Gastroesophageal sphincter (tissue), 4 donors: ENCODE measurements at regions not wholly inside any gene's neighbourhood (a gene's known extent, or its start where the extent isn't known, plus 50 kb on each side); places are given as distances from the start of the nearest gene placed in this dataset.

Experiments
- ATAC-seq: fragments of 150-250 bp; one replicate; pipeline ENCODE4 v1.9.1; 2016; ENCODE audit warnings: mild to moderate bottlenecking, moderate library complexity
- H3K27ac ChIP-seq, 4 donors: fragments of 200-600 bp; sonication (generic) in 3 of 4; 1 replicate in 3 of 4; 2 replicates in 1 of 4; pipeline ENCODE4 v1.5.1; 2016 to 2019
- H3K27me3 ChIP-seq: fragments of 200-600 bp; sonication (generic); one replicate; pipeline ENCODE4 v1.5.1; 2019
- H3K36me3 ChIP-seq, 2 donors: fragments of 200-600 bp; sonication (generic); one replicate each; pipeline ENCODE4 v1.5.1; 2019; ENCODE audit warnings: control low read depth in 1 of 2
- H3K4me1 ChIP-seq, 3 donors: fragments of 200-600 bp; sonication (generic); 1 replicate in 2 of 3; 2 replicates in 1 of 3; pipeline ENCODE4 v1.5.1; 2016 to 2019; ENCODE audit warnings: control low read depth in 2 of 3
- H3K4me3 ChIP-seq, 2 donors: fragments of 200-600 bp; sonication (generic); one replicate each; pipeline ENCODE4 v1.5.1; 2019; ENCODE audit warnings: mild to moderate bottlenecking in 1 of 2, moderate library complexity in 1 of 2
- H3K9me3 ChIP-seq, 3 donors: fragments of 200-600 bp; sonication (generic); one replicate each; pipeline ENCODE4 v1.5.1; 2017 to 2019; ENCODE audit warnings: control low read depth in 2 of 3
- EP300 ChIP-seq: sonication (generic); formaldehyde crosslinking; IDR thresholded peaks from one replicate; pipeline ENCODE4 v1.6.1; 2017; ENCODE audit warnings: antibody characterized with exemption, mild to moderate bottlenecking
- POLR2A ChIP-seq, 2 donors: fragments of 450-650 bp; IDR thresholded peaks; one replicate each; pipeline ENCODE4 v1.6.1; 2017; ENCODE audit warnings: antibody characterized with exemption in 2 of 2, mild to moderate bottlenecking in 2 of 2, moderate library complexity in 1 of 2
- POLR2AphosphoS5 ChIP-seq: sonication (generic); formaldehyde crosslinking; IDR thresholded peaks from one replicate; pipeline ENCODE4 v1.6.1; 2017; ENCODE audit warnings: antibody characterized with exemption
- WGBS, 2 donors: methylation state at CpG; one replicate each; pipeline ENCODE4 v1.1.5; 2018; ENCODE audit warnings: low coverage in 1 of 2; 5-methylcytosine and 5-hydroxymethylcytosine counted together
- TF ChIP-seq, protein P1 (sequence below), 4 experiments: fragments of 200-600 bp in 2 of 4; fragments of 450-650 bp in 2 of 4; sonication (generic) in 1 of 4; IDR thresholded peaks; one replicate each; pipeline ENCODE4 v1.5.1; 2017 to 2019; ENCODE audit warnings: antibody characterized with exemption in 4 of 4, mild to moderate bottlenecking in 2 of 4, moderate library complexity in 2 of 4

DNA sequence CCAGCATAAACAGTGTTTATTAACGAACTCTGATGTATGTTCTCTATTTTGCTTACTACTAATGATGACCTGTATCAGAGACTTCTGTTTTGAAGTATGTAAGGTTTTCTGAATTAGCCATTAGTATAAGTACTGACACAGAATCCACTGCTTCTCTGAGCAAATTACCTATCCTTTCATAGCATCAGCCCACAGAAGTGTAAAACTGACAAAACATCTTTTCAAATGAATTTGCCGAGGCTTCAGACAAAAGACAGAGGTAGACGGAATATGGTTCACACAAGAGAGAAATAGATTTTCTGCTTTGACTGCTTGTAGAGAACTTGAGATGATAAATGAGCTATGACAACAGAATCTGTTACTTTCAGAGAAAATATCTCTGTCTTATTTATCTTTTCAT is 1051.6 kb downstream of the AMY1C start:
- H3K27ac ChIP-seq = no peak overlapping the region
- no peaks in the 10 kb centered on the region for H3K9me3 ChIP-seq
- no peaks in the 10 kb centered on the region for H3K4me1 ChIP-seq
- WGBS, 2 donors = 83 to 90% methylated on average over 3 of the region's 3 CpGs
- H3K27me3 ChIP-seq = no peaks in the 10 kb centered on the region
- TF ChIP-seq POLR2A (IDR thresholded peaks at IDR 0.05) = no peak
- TF ChIP-seq POLR2AphosphoS5 = no peak
- no peak for TF ChIP-seq EP300
- TF ChIP-seq, protein P1, sequence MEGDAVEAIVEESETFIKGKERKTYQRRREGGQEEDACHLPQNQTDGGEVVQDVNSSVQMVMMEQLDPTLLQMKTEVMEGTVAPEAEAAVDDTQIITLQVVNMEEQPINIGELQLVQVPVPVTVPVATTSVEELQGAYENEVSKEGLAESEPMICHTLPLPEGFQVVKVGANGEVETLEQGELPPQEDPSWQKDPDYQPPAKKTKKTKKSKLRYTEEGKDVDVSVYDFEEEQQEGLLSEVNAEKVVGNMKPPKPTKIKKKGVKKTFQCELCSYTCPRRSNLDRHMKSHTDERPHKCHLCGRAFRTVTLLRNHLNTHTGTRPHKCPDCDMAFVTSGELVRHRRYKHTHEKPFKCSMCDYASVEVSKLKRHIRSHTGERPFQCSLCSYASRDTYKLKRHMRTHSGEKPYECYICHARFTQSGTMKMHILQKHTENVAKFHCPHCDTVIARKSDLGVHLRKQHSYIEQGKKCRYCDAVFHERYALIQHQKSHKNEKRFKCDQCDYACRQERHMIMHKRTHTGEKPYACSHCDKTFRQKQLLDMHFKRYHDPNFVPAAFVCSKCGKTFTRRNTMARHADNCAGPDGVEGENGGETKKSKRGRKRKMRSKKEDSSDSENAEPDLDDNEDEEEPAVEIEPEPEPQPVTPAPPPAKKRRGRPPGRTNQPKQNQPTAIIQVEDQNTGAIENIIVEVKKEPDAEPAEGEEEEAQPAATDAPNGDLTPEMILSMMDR (IDR thresholded peaks at IDR 0.05) = no peak
- ATAC-seq = no peak
- H3K4me3 ChIP-seq = no peak overlapping the region
- no peaks in the 10 kb centered on the region for H3K36me3 ChIP-seq

DNA sequence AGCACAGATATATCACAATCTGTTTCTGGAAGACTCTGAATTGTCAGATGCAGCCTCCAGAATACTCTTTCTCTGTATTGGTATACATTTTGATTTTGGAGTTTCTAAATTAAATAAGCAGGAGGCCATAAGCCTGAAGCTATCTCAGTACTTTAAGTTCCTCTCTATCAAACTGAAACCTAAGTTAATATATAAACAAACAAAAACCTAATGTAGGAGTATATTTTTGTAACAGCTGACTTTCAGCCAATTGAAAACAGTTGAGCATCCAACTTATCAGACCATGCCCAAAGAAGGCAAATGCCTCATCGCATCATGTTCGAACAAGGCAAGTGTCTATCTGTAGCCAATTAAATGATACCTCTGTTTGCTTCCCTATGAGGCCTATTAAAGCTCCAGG is 1054.4 kb downstream of the AMY1C start:
- no peaks in the 10 kb centered on the region for H3K9me3 ChIP-seq
- H3K27ac ChIP-seq = no peak overlapping the region
- H3K4me3 ChIP-seq = no peak overlapping the region
- no peaks in the 10 kb centered on the region for H3K36me3 ChIP-seq
- 82 to 100% methylated on average over 1 to 2 of the region's 2 CpGs for WGBS, 2 donors
- H3K4me1 ChIP-seq = no peaks in the 10 kb centered on the region
- TF ChIP-seq POLR2AphosphoS5 (no peak), EP300 (no peak), POLR2A (IDR thresholded peaks at IDR 0.05) (no peak)
- TF ChIP-seq, protein P1 (IDR thresholded peaks at IDR 0.05) = no peak
- no peak for ATAC-seq
- no peaks in the 10 kb centered on the region for H3K27me3 ChIP-seq

DNA sequence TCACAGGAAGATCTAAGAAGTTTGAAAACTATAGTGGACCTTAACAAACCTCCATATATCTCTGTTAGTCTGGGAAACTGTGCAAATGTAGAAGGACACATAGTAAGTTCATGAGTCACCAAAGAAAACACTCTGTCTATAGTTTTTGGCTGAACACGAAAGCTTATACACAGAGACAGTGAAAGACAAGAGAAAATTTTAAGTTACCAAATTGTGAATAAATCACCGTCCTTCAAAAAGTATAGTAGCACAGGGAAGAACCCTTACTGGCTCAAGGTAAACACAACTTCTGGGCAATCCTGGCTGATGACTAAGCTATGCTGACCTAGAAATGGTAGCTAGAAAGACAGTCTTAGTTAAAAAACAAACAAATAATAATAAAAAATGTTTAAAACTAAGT is 1057.9 kb downstream of the AMY1C start:
- Histone ChIP-seq H3K4me1 (no peaks in the 10 kb centered on the region), H3K36me3 (no peaks in the 10 kb centered on the region), H3K27ac (no peak overlapping the region), H3K9me3 (no peaks in the 10 kb centered on the region), H3K27me3 (no peaks in the 10 kb centered on the region), H3K4me3 (no peak overlapping the region)
- ATAC-seq = no peak
- no peak for TF ChIP-seq EP300
- TF ChIP-seq, protein P1 (IDR thresholded peaks at IDR 0.05) = no peak
- TF ChIP-seq POLR2A (IDR thresholded peaks at IDR 0.05) = no peak
- no peak for TF ChIP-seq POLR2AphosphoS5
- WGBS, 2 donors = 87 to 100% methylated on average over 1 to 2 of the region's 2 CpGs

DNA sequence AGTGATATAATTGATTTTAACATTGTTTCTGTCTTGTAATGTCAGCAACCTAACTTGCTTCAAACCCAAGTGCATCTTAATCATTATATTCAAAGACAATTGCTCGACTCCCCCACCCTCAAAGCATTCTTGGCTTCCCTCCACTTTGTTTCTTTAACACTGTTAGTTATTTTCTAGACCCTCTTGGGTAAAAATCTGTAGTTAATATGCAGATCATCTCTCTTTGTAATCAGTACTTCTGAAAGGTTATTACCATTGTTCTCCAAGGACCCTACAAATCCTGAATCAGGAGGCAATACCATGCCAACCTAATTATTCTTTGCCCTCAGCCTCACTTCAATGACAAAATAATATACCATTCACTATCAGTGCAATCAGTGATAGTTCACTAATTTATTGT is 1075.7 kb downstream of the AMY1C start:
- Histone ChIP-seq H3K36me3 (no peaks in the 10 kb centered on the region), H3K27ac (no peak overlapping the region), H3K4me3 (no peak overlapping the region), H3K4me1 (no peaks in the 10 kb centered on the region), H3K27me3 (no peaks in the 10 kb centered on the region), H3K9me3 (no peaks in the 10 kb centered on the region)
- TF ChIP-seq EP300 (no peak), POLR2A (IDR thresholded peaks at IDR 0.05) (no peak), POLR2AphosphoS5 (no peak)
- TF ChIP-seq, protein P1 (IDR thresholded peaks at IDR 0.05) = no peak
- ATAC-seq = no peak
- 61 to 80% methylated on average over 1 of the region's 1 CpG for WGBS, 2 donors

DNA sequence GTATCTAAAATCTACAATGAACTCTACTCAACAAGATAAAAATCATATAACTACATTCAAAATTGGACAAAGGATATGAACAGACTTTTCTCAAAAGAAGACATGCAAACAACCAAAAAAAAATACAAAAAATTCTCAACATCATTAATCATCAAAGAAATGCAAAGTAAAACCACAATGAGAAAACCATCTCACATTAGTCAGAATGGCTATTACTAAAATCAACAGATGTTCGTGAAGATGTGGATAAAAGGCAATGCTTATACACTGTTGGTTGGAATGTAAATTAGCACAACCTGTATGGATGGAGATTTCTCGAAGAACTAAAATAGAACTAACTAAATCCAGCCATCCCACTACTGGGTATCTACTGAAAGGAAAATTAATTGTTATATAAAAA is 1080.8 kb downstream of the AMY1C start:
- no peak for ATAC-seq
- 88 to 94% methylated on average over 2 of the region's 2 CpGs for WGBS, 2 donors
- H3K4me3 ChIP-seq = no peak overlapping the region

More for the DNA sequence above, 1080.8 kb downstream of the AMY1C start:
- no peak for TF ChIP-seq EP300
- TF ChIP-seq, protein P1 (IDR thresholded peaks at IDR 0.05) = no peak
- TF ChIP-seq POLR2A (IDR thresholded peaks at IDR 0.05) = no peak
- TF ChIP-seq POLR2AphosphoS5 = no peak
- H3K27me3 ChIP-seq = no peaks in the 10 kb centered on the region
- H3K9me3 ChIP-seq = no peaks in the 10 kb centered on the region
- H3K4me1 ChIP-seq = no peaks in the 10 kb centered on the region
- H3K36me3 ChIP-seq = no peaks in the 10 kb centered on the region
- no peak overlapping the region for H3K27ac ChIP-seq
